ENCODE measurements at regions not wholly inside any gene's neighbourhood (a gene's known extent, or its start where the extent isn't known, plus 50 kb on each side); places are given as distances from the start of the nearest gene placed in this dataset.

GRCh38 chr5:26690511-26690910, 347.9 kb downstream of the CDH9 start:
- Histone ChIP-seq H3K36me3 (no peaks in the 10 kb centered on the region), H3K27me3 (no peaks in the 10 kb centered on the region), H3K9me3 (no peaks in the 10 kb centered on the region), H3K4me3 (no peak overlapping the region), H3K4me1 (no peaks in the 10 kb centered on the region), H3K27ac (no peak overlapping the region)
- DNase-seq (ENCODE audit: low spot score in 2 of 2): no peak
- WGBS, 2 donors: 48 to 67% methylated on average over 1 of the region's 1 CpG
- TF ChIP-seq CTCF (IDR thresholded peaks at IDR 0.05) (no peak), POLR2A (IDR thresholded peaks at IDR 0.05) (no peak), EP300 (IDR thresholded peaks at IDR 0.05) (no peak)

- Histone ChIP-seq H3K4me3 (no peak overlapping the region), H3K27ac (no peak overlapping the region), H3K27me3 (no peaks in the 10 kb centered on the region), H3K4me1 (no peaks in the 10 kb centered on the region), H3K36me3 (no peaks in the 10 kb centered on the region), H3K9me3 (peaks cover 0 to 7% (median 0%) of the 10 kb centered on the region in 4 donors)
- no peak for DNase-seq (ENCODE audit: low spot score in 2 of 2)
- TF ChIP-seq CTCF (IDR thresholded peaks at IDR 0.05) (no peak), EP300 (IDR thresholded peaks at IDR 0.05) (no peak), POLR2A (IDR thresholded peaks at IDR 0.05) (no peak)
- WGBS, 2 donors: 53 to 63% methylated on average over 1 of the region's 1 CpG
Measured at GRCh38 chr5:26681861-26682260, 356.5 kb downstream of the CDH9 start.

- no peak for DNase-seq (ENCODE audit: low spot score in 2 of 2)
- 53 to 63% methylated on average over 8 of the region's 8 CpGs for WGBS, 2 donors
- Histone ChIP-seq H3K4me1 (no peaks in the 10 kb centered on the region), H3K9me3 (no peaks in the 10 kb centered on the region), H3K27ac (no peak overlapping the region), H3K36me3 (no peaks in the 10 kb centered on the region), H3K4me3 (no peak overlapping the region), H3K27me3 (no peaks in the 10 kb centered on the region)
- no peak for TF ChIP-seq POLR2A (IDR thresholded peaks at IDR 0.05)
- no peak for TF ChIP-seq EP300 (IDR thresholded peaks at IDR 0.05)
- no peak for TF ChIP-seq CTCF (IDR thresholded peaks at IDR 0.05)
Measured at GRCh38 chr5:26674846-26675245, 363.5 kb downstream of the CDH9 start.

GRCh38 chr5:26669523-26669922, 368.9 kb downstream of the CDH9 start:
- Histone ChIP-seq H3K4me3 (no peak overlapping the region), H3K4me1 (no peaks in the 10 kb centered on the region), H3K9me3 (no peaks in the 10 kb centered on the region), H3K27ac (no peak overlapping the region), H3K27me3 (no peaks in the 10 kb centered on the region), H3K36me3 (no peaks in the 10 kb centered on the region)
- no peak for TF ChIP-seq EP300 (IDR thresholded peaks at IDR 0.05)
- TF ChIP-seq CTCF (IDR thresholded peaks at IDR 0.05): no peak
- TF ChIP-seq POLR2A (IDR thresholded peaks at IDR 0.05): no peak
- WGBS, 2 donors: 93 to 95% methylated on average over 20 to 21 of the region's 25 CpGs
- no peak for DNase-seq (ENCODE audit: low spot score in 2 of 2)

- H3K27ac ChIP-seq: no peak overlapping the region
- H3K36me3 ChIP-seq: no peaks in the 10 kb centered on the region
- no peaks in the 10 kb centered on the region for H3K4me1 ChIP-seq
- H3K27me3 ChIP-seq: no peaks in the 10 kb centered on the region
- TF ChIP-seq POLR2A (IDR thresholded peaks at IDR 0.05): no peak
- no peak for TF ChIP-seq CTCF (IDR thresholded peaks at IDR 0.05)
- H3K9me3 ChIP-seq: no peaks in the 10 kb centered on the region
- DNase-seq (ENCODE audit: low spot score in 2 of 2): no peak
- no peak overlapping the region for H3K4me3 ChIP-seq
- WGBS, 2 donors: 91 to 93% methylated on average over 14 of the region's 14 CpGs
Measured at GRCh38 chr5:26669031-26669430, 369.4 kb downstream of the CDH9 start.

Measured in tibial nerve (tissue), 4 donors.